IPS-20b (cell line): ENCODE measurements at regions not wholly inside any gene's neighbourhood (a gene's known extent, or its start where the extent isn't known, plus 50 kb on each side); places are given as distances from the start of the nearest gene placed in this dataset.

Source experiments
- H3K27ac ChIP-seq: one replicate; pipeline ENCODE4 v1.5.1; 2013; ENCODE audit warnings: low read length
- H3K27me3 ChIP-seq: 2 replicates; pipeline ENCODE4 v1.6.1; 2013; ENCODE audit warnings: mild to moderate bottlenecking, low read length, inconsistent platforms; ENCODE audit not compliant: insufficient read depth
- H3K36me3 ChIP-seq: 2 replicates; pipeline ENCODE4 v1.6.1; 2013; ENCODE audit warnings: low read depth, mild to moderate bottlenecking, inconsistent platforms, low read length, moderate library complexity; ENCODE audit not compliant: insufficient read depth
- H3K4me1 ChIP-seq: 2 replicates; pipeline ENCODE4 v1.6.1; 2013; ENCODE audit warnings: mild to moderate bottlenecking, control low read depth, inconsistent platforms, low read length, moderate library complexity; ENCODE audit not compliant: insufficient read depth
- H3K4me3 ChIP-seq: 2 replicates; pipeline ENCODE4 v1.5.1; 2013; ENCODE audit warnings: mild to moderate bottlenecking, low read length, inconsistent platforms
- H3K9ac ChIP-seq: 2 replicates; pipeline ENCODE4 v1.6.1; 2013; ENCODE audit warnings: low read depth, mild to moderate bottlenecking, inconsistent platforms, low read length, moderate library complexity
- H3K9me3 ChIP-seq: 2 replicates; pipeline ENCODE4 v1.6.1; 2013; ENCODE audit warnings: mild to moderate bottlenecking, low read depth, low read length, inconsistent platforms; ENCODE audit not compliant: insufficient read depth

GRCh38 chr1:55912438-55912837 is 666.9 kb downstream of the PLPP3 start:
- no peak overlapping the region for H3K27ac ChIP-seq
- no peak overlapping the region for H3K4me3 ChIP-seq
- peaks cover 9% of the 10 kb centered on the region; the same call in 1 of the 2 replicates for H3K9me3 ChIP-seq
- no peaks in the 10 kb centered on the region for H3K4me1 ChIP-seq
- no peak overlapping the region for H3K9ac ChIP-seq
- no peaks in the 10 kb centered on the region for H3K36me3 ChIP-seq
- H3K27me3 ChIP-seq: no peaks in the 10 kb centered on the region

- Histone ChIP-seq H3K4me1 (no peaks in the 10 kb centered on the region), H3K27ac (no peak overlapping the region), H3K4me3 (no peak overlapping the region), H3K9ac (no peak overlapping the region), H3K27me3 (no peaks in the 10 kb centered on the region), H3K9me3 (no peaks in the 10 kb centered on the region), H3K36me3 (no peaks in the 10 kb centered on the region)
Measured at GRCh38 chr1:55904541-55904940, 674.8 kb downstream of the PLPP3 start.

- no peaks in the 10 kb centered on the region for H3K36me3 ChIP-seq
- no peaks in the 10 kb centered on the region for H3K9me3 ChIP-seq
- no peak overlapping the region for H3K4me3 ChIP-seq
- no peak overlapping the region for H3K9ac ChIP-seq
- H3K27ac ChIP-seq: no peak overlapping the region
- H3K27me3 ChIP-seq: no peaks in the 10 kb centered on the region
- H3K4me1 ChIP-seq: no peaks in the 10 kb centered on the region
Measured at GRCh38 chr1:55898181-55898580, 681.2 kb downstream of the PLPP3 start.

- Histone ChIP-seq H3K27ac (no peak overlapping the region), H3K27me3 (no peaks in the 10 kb centered on the region), H3K4me3 (no peak overlapping the region), H3K9ac (no peak overlapping the region), H3K36me3 (no peaks in the 10 kb centered on the region), H3K9me3 (no peaks in the 10 kb centered on the region), H3K4me1 (no peaks in the 10 kb centered on the region)
Measured at GRCh38 chr1:55896210-55896609, 681.0 kb upstream of the USP24 start.

- no peak overlapping the region for H3K4me3 ChIP-seq
- no peaks in the 10 kb centered on the region for H3K36me3 ChIP-seq
- H3K27me3 ChIP-seq: no peaks in the 10 kb centered on the region
- H3K9me3 ChIP-seq: no peaks in the 10 kb centered on the region
- no peaks in the 10 kb centered on the region for H3K4me1 ChIP-seq
- no peak overlapping the region for H3K27ac ChIP-seq
- H3K9ac ChIP-seq: no peak overlapping the region
Measured at GRCh38 chr1:55894521-55894920, 679.4 kb upstream of the USP24 start.

- no peaks in the 10 kb centered on the region for H3K36me3 ChIP-seq
- no peaks in the 10 kb centered on the region for H3K27me3 ChIP-seq
- no peak overlapping the region for H3K4me3 ChIP-seq
- no peak overlapping the region for H3K27ac ChIP-seq
- H3K9me3 ChIP-seq: no peaks in the 10 kb centered on the region
- no peak overlapping the region for H3K9ac ChIP-seq
- no peaks in the 10 kb centered on the region for H3K4me1 ChIP-seq
Measured at GRCh38 chr1:55893155-55893554, 678.0 kb upstream of the USP24 start.

GRCh38 chr1:55888685-55889317 is 673.6 kb upstream of the USP24 start:
- Histone ChIP-seq H3K27me3 (no peaks in the 10 kb centered on the region), H3K4me3 (no peak overlapping the region), H3K4me1 (no peaks in the 10 kb centered on the region), H3K27ac (no peak overlapping the region), H3K9me3 (no peaks in the 10 kb centered on the region), H3K36me3 (no peaks in the 10 kb centered on the region), H3K9ac (no peak overlapping the region)

GRCh38 chr1:55886856-55887712 is 671.9 kb upstream of the USP24 start:
- no peak overlapping the region for H3K27ac ChIP-seq
- H3K4me3 ChIP-seq: no peak overlapping the region
- no peak overlapping the region for H3K9ac ChIP-seq
- H3K27me3 ChIP-seq: no peaks in the 10 kb centered on the region
- no peaks in the 10 kb centered on the region for H3K9me3 ChIP-seq
- H3K36me3 ChIP-seq: no peaks in the 10 kb centered on the region
- H3K4me1 ChIP-seq: no peaks in the 10 kb centered on the region

GRCh38 chr1:55885619-55886018 is 670.5 kb upstream of the USP24 start:
- no peaks in the 10 kb centered on the region for H3K9me3 ChIP-seq
- no peaks in the 10 kb centered on the region for H3K27me3 ChIP-seq
- no peak overlapping the region for H3K4me3 ChIP-seq
- no peaks in the 10 kb centered on the region for H3K36me3 ChIP-seq
- no peaks in the 10 kb centered on the region for H3K4me1 ChIP-seq
- H3K9ac ChIP-seq: no peak overlapping the region
- no peak overlapping the region for H3K27ac ChIP-seq

GRCh38 chr1:55882931-55883330 is 667.8 kb upstream of the USP24 start:
- no peaks in the 10 kb centered on the region for H3K9me3 ChIP-seq
- no peaks in the 10 kb centered on the region for H3K27me3 ChIP-seq
- no peaks in the 10 kb centered on the region for H3K36me3 ChIP-seq
- H3K9ac ChIP-seq: no peak overlapping the region
- no peak overlapping the region for H3K4me3 ChIP-seq
- H3K27ac ChIP-seq: no peak overlapping the region
- H3K4me1 ChIP-seq: no peaks in the 10 kb centered on the region

GRCh38 chr1:55879346-55879745 is 664.2 kb upstream of the USP24 start:
- no peaks in the 10 kb centered on the region for H3K36me3 ChIP-seq
- H3K4me3 ChIP-seq: no peak overlapping the region
- no peaks in the 10 kb centered on the region for H3K27me3 ChIP-seq
- H3K27ac ChIP-seq: no peak overlapping the region
- no peaks in the 10 kb centered on the region for H3K9me3 ChIP-seq
- H3K9ac ChIP-seq: no peak overlapping the region
- H3K4me1 ChIP-seq: no peaks in the 10 kb centered on the region
